RWPE1 (cell line): ENCODE measurements at regions not wholly inside any gene's neighbourhood (a gene's known extent, or its start where the extent isn't known, plus 50 kb on each side); places are given as distances from the start of the nearest gene placed in this dataset.

Source experiments
- CTCF ChIA-PET: fragments of 350-600 bp; sonication (Branson Sonifier 250); formaldehyde crosslinking; extraction: SDS; loops from one replicate; lab custom pipeline; 2021; lab: Yijun Ruan, JAX
- POLR2A ChIA-PET: fragments of 400-600 bp; formaldehyde crosslinking; extraction: SDS; loops from one replicate; lab custom pipeline; 2020; ENCODE audit warnings: antibody characterized with exemption; ENCODE audit not compliant: low non-redundant PET; lab: Yijun Ruan, JAX
- DNase-seq: peaks from one replicate; pipeline ENCODE4 v3.0.0; 2012; ENCODE audit warnings: low spot score
- H3K27ac ChIP-seq: fragments of 450-650 bp; 2 replicates; pipeline ENCODE4 v1.5.1; 2017
- CTCF ChIP-seq: fragments of 450-650 bp; conservative IDR thresholded peaks from 2 replicates; pipeline ENCODE4 v1.5.1; 2017; ENCODE audit warnings: low read depth, mild to moderate bottlenecking

- no peak for DNase-seq
- CTCF ChIA-PET: interaction anchor here (0.6 kb wide), 1 partner anchor 346 kb away, joined by 3 read pairs; no protein-coding TSS in a partner anchor
- POLR2A ChIA-PET: no interaction called here
- H3K27ac ChIP-seq: no peak overlapping the region
- no peak for TF ChIP-seq CTCF
Observed at GRCh38 chr5:35309365-35310130, 79.3 kb upstream of the PRLR start.

GRCh38 chr5:35308421-35308820, 78.1 kb upstream of the PRLR start:
- DNase-seq: no peak
- ChIA-PET CTCF (no interaction called here), POLR2A (no interaction called here)
- H3K27ac ChIP-seq: no peak overlapping the region
- no peak for TF ChIP-seq CTCF

GRCh38 chr5:35306716-35307365, 76.6 kb upstream of the PRLR start:
- no peak for TF ChIP-seq CTCF
- POLR2A ChIA-PET: no interaction called here
- H3K27ac ChIP-seq: no peak overlapping the region
- CTCF ChIA-PET: no interaction called here
- DNase-seq: no peak

GRCh38 chr5:35305336-35306020, 75.2 kb upstream of the PRLR start:
- ChIA-PET CTCF (no interaction called here), POLR2A (no interaction called here)
- no peak for TF ChIP-seq CTCF
- no peak overlapping the region for H3K27ac ChIP-seq
- DNase-seq: no peak

GRCh38 chr5:35304291-35304690, 74.0 kb upstream of the PRLR start:
- DNase-seq: no peak
- CTCF ChIA-PET: interaction anchor here (0.6 kb wide), 1 partner anchor 1940 kb away, joined by 3 read pairs; no protein-coding TSS in a partner anchor
- no peak for TF ChIP-seq CTCF

GRCh38 chr5:35303152-35303551, 72.9 kb upstream of the PRLR start:
- H3K27ac ChIP-seq: no peak overlapping the region
- ChIA-PET CTCF (no interaction called here), POLR2A (no interaction called here)
- no peak for TF ChIP-seq CTCF
- DNase-seq: no peak

More at GRCh38 chr5:35304291-35304690, 74.0 kb upstream of the PRLR start:
- POLR2A ChIA-PET: no interaction called here
- H3K27ac ChIP-seq: no peak overlapping the region
